ENCODE measurements at regions not wholly inside any gene's neighbourhood (a gene's known extent, or its start where the extent isn't known, plus 50 kb on each side); places are given as distances from the start of the nearest gene placed in this dataset.

GRCh38 chr2:126831234-126832005 is 67.3 kb upstream of the TEX51 start:
- DNase-seq, result no peak

- DNase-seq, result no peak
These were observed 66.7 kb upstream of the TEX51 start for GRCh38 chr2:126832014-126832413.

- DNase-seq, result no peak
These were observed 65.9 kb upstream of the TEX51 start for GRCh38 chr2:126832757-126833156.

- no peak for DNase-seq
These were observed 64.6 kb upstream of the TEX51 start for GRCh38 chr2:126834006-126834659.

GRCh38 chr2:126835261-126835660 is 63.4 kb upstream of the TEX51 start:
- no peak for DNase-seq

- no peak for DNase-seq
These were observed 62.9 kb upstream of the TEX51 start for GRCh38 chr2:126835831-126836230.

- no peak for DNase-seq
These were observed 61.7 kb upstream of the TEX51 start for GRCh38 chr2:126836761-126837679.

GRCh38 chr2:126837966-126838715 is 60.5 kb upstream of the TEX51 start:
- no peak for DNase-seq

- DNase-seq, result no peak
These were observed 60.0 kb upstream of the TEX51 start for GRCh38 chr2:126838716-126838985.

- no peak for DNase-seq
These were observed 58.9 kb upstream of the TEX51 start for GRCh38 chr2:126839796-126840195.

GRCh38 chr2:126843081-126843480 is 55.6 kb upstream of the TEX51 start:
- no peak for DNase-seq

- no peak for DNase-seq
These were observed 52.4 kb upstream of the TEX51 start for GRCh38 chr2:126846241-126846640.
